B cell (primary cell): ENCODE measurements at regions not wholly inside any gene's neighbourhood (a gene's known extent, or its start where the extent isn't known, plus 50 kb on each side); places are given as distances from the start of the nearest gene placed in this dataset.

ENCODE experiments used
- CTCF ChIP-seq: fragments of 200-600 bp; IDR thresholded peaks from one replicate; pipeline ENCODE4 v1.8.0; 2022; ENCODE audit warnings: antibody characterized with exemption, mild to moderate bottlenecking
- EZH2 ChIP-seq: IDR thresholded peaks from 2 replicates; pipeline ENCODE4 v1.6.1; 2012; ENCODE audit warnings: borderline replicate concordance, low read depth, mild to moderate bottlenecking, moderate library complexity, low read length; ENCODE audit not compliant: insufficient read depth, poor library complexity, severe bottlenecking

- no peak for TF ChIP-seq CTCF
- no peak for TF ChIP-seq EZH2
Measured at GRCh38 chr5:130976493-130976892, 188.6 kb downstream of the HINT1 start.
